Liver (tissue), 8 donors: ENCODE measurements at regions not wholly inside any gene's neighbourhood (a gene's known extent, or its start where the extent isn't known, plus 50 kb on each side); places are given as distances from the start of the nearest gene placed in this dataset.

Experiments
- DNase-seq: peaks from one replicate; pipeline ENCODE4 v3.0.0-alpha.2; 2017; ENCODE audit warnings: low spot score
- H3K27ac ChIP-seq, 2 donors: one replicate each; pipeline ENCODE4 v1.7.0; 2013; ENCODE audit warnings: inconsistent platforms in 2 of 2, low read length in 2 of 2, control low read depth in 1 of 2, low read depth in 1 of 2, mild to moderate bottlenecking in 1 of 2
- H3K27me3 ChIP-seq, 4 donors: one replicate each; pipeline versions ENCODE4 v1.6.1 to v1.7.0; 2013; ENCODE audit warnings: low read length in 3 of 4, inconsistent platforms in 1 of 4, mild to moderate bottlenecking in 1 of 4, moderate library complexity in 1 of 4; ENCODE audit not compliant: control insufficient read depth in 4 of 4, insufficient read depth in 4 of 4
- H3K36me3 ChIP-seq, 4 donors: one replicate each; pipeline versions ENCODE4 v1.6.1 to v1.7.0; 2013; ENCODE audit warnings: low read length in 3 of 4, mild to moderate bottlenecking in 3 of 4, low read depth in 1 of 4, moderate library complexity in 1 of 4; ENCODE audit not compliant: control insufficient read depth in 4 of 4, insufficient read depth in 3 of 4
- H3K4me1 ChIP-seq, 4 donors: one replicate each; pipeline versions ENCODE4 v1.6.1 to v1.7.0; 2013; ENCODE audit warnings: low read length in 3 of 4, mild to moderate bottlenecking in 3 of 4, moderate library complexity in 1 of 4; ENCODE audit not compliant: control insufficient read depth in 4 of 4, insufficient read depth in 4 of 4
- H3K4me3 ChIP-seq, 3 donors: one replicate each; pipeline versions ENCODE4 v1.6.1 to v1.7.0; 2013; ENCODE audit warnings: low read length in 3 of 3, control low read depth in 1 of 3, low read depth in 1 of 3, mild to moderate bottlenecking in 1 of 3
- H3K9ac ChIP-seq, 2 donors: one replicate each; pipeline ENCODE4 v1.7.0; 2013; ENCODE audit warnings: low read length in 2 of 2, mild to moderate bottlenecking in 2 of 2, moderate library complexity in 2 of 2, control low read depth in 1 of 2, low read depth in 1 of 2
- H3K9me3 ChIP-seq, 4 donors: one replicate each; pipeline versions ENCODE4 v1.6.1 to v1.7.0; 2013; ENCODE audit warnings: low read length in 3 of 4; ENCODE audit not compliant: control insufficient read depth in 4 of 4
- ATF3 ChIP-seq: IDR thresholded peaks from 2 replicates; pipeline ENCODE4 v1.6.1; 2016; ENCODE audit warnings: antibody characterized with exemption
- CTCF ChIP-seq: fragments of 150-350 bp; IDR thresholded peaks from 2 replicates; pipeline ENCODE4 v1.5.1; 2017; ENCODE audit warnings: improper control_type of control experiment, low read depth, low read length; ENCODE audit not compliant: missing input control
- EGR1 ChIP-seq, 2 donors: IDR thresholded peaks; 2 replicates each; pipeline ENCODE4 v1.6.1; 2016 to 2018; ENCODE audit warnings: antibody characterized with exemption in 2 of 2, low read depth in 2 of 2
- FOXA1 ChIP-seq: IDR thresholded peaks from 2 replicates; pipeline ENCODE4 v1.6.1; 2016; ENCODE audit warnings: antibody characterized with exemption
- FOXA2 ChIP-seq: IDR thresholded peaks from 2 replicates; pipeline ENCODE4 v1.6.1; 2016; ENCODE audit warnings: antibody characterized with exemption
- GABPA ChIP-seq, 2 donors: IDR thresholded peaks in 1 of 2; conservative IDR thresholded peaks in 1 of 2; 2 replicates each; pipeline ENCODE4 v1.6.1; 2016; ENCODE audit warnings: antibody characterized with exemption in 2 of 2, mild to moderate bottlenecking in 1 of 2, moderate library complexity in 1 of 2
- HNF4A ChIP-seq, 2 donors: conservative IDR thresholded peaks; 2 replicates each; pipeline ENCODE4 v1.6.1; 2016; ENCODE audit warnings: antibody characterized with exemption in 2 of 2, mild to moderate bottlenecking in 2 of 2
- HNF4G ChIP-seq: IDR thresholded peaks from 2 replicates; pipeline ENCODE4 v1.6.1; 2016; ENCODE audit warnings: antibody characterized with exemption
- JUND ChIP-seq, 2 donors: IDR thresholded peaks; 2 replicates each; pipeline ENCODE4 v1.6.1; 2016; ENCODE audit warnings: antibody characterized with exemption in 2 of 2
- MAX ChIP-seq: IDR thresholded peaks from 2 replicates; pipeline ENCODE4 v1.6.1; 2016; ENCODE audit warnings: antibody characterized with exemption
- NR2F2 ChIP-seq: IDR thresholded peaks from 2 replicates; pipeline ENCODE4 v1.6.1; 2016; ENCODE audit warnings: antibody characterized with exemption
- RAD21 ChIP-seq, 2 donors: IDR thresholded peaks; 2 replicates each; pipeline ENCODE4 v1.6.1; 2016; ENCODE audit warnings: antibody characterized with exemption in 2 of 2, mild to moderate bottlenecking in 2 of 2
- REST ChIP-seq: IDR thresholded peaks from 2 replicates; pipeline ENCODE4 v1.6.1; 2016; ENCODE audit warnings: antibody characterized with exemption, mild to moderate bottlenecking
- RXRA ChIP-seq, 2 donors: IDR thresholded peaks; 2 replicates each; pipeline ENCODE4 v1.6.1; 2017 to 2018; ENCODE audit warnings: antibody characterized with exemption in 2 of 2, mild to moderate bottlenecking in 1 of 2
- SP1 ChIP-seq: IDR thresholded peaks from 2 replicates; pipeline ENCODE4 v1.6.1; 2018; ENCODE audit warnings: antibody characterized with exemption, mild to moderate bottlenecking
- TAF1 ChIP-seq: conservative IDR thresholded peaks from 2 replicates; pipeline ENCODE4 v1.6.1; 2016; ENCODE audit warnings: antibody characterized with exemption, mild to moderate bottlenecking
- YY1 ChIP-seq: IDR thresholded peaks from 2 replicates; pipeline ENCODE4 v1.6.1; 2016; ENCODE audit warnings: antibody characterized with exemption, mild to moderate bottlenecking
- ZBTB33 ChIP-seq: IDR thresholded peaks from 2 replicates; pipeline ENCODE4 v1.6.1; 2016; ENCODE audit warnings: antibody characterized with exemption
- WGBS: extraction: QIAGEN DNeasy Blood & Tissue Kit; methylation state at CpG from one replicate; pipeline ENCODE4 v1.1.7; 2013; 5-methylcytosine and 5-hydroxymethylcytosine counted together
- donor health status: healthy.
- donor health status: healthy.
- donor health status: healthy.
- donor health status: healthy.
- donor health status: healthy.

- no peak overlapping the region for H3K27ac ChIP-seq
- 65% methylated on average over 7 of the region's 7 CpGs for WGBS
- H3K36me3 ChIP-seq, result no peaks in the 10 kb centered on the region
- no peaks in the 10 kb centered on the region for H3K4me1 ChIP-seq
- H3K27me3 ChIP-seq, result no peaks in the 10 kb centered on the region
- no peak overlapping the region for H3K4me3 ChIP-seq
- DNase-seq, result no peak
- TF ChIP-seq NR2F2 (no peak), TAF1 (no peak), GABPA (IDR thresholded peaks at IDR 0.05 in 1 of 2, conservative IDR thresholded peaks at IDR 0.05 in 1 of 2) (no peak), FOXA1 (no peak), RXRA (IDR thresholded peaks at IDR 0.05) (no peak), REST (no peak), HNF4G (no peak), ATF3 (no peak)
- H3K9ac ChIP-seq, result no peak overlapping the region
- no peaks in the 10 kb centered on the region for H3K9me3 ChIP-seq
Observed at GRCh38 chr16:65349626-65350025, 227.8 kb upstream of the CDH11 start.

- DNase-seq, result no peak
- no peaks in the 10 kb centered on the region for H3K9me3 ChIP-seq
- 91% methylated on average over 2 of the region's 2 CpGs for WGBS
- H3K9ac ChIP-seq, result no peak overlapping the region
- H3K36me3 ChIP-seq, result no peaks in the 10 kb centered on the region
- no peaks in the 10 kb centered on the region for H3K4me1 ChIP-seq
- H3K27ac ChIP-seq, result no peak overlapping the region
- H3K4me3 ChIP-seq, result no peak overlapping the region
- TF ChIP-seq FOXA1 (no peak), RAD21 (IDR thresholded peaks at IDR 0.05) (no peak), NR2F2 (no peak), ATF3 (no peak), ZBTB33 (no peak), HNF4A (conservative IDR thresholded peaks at IDR 0.05) (no peak), FOXA2 (no peak), SP1 (no peak), REST (no peak), YY1 (no peak), RXRA (IDR thresholded peaks at IDR 0.05) (no peak), CTCF (no peak), TAF1 (no peak), HNF4G (no peak), GABPA (IDR thresholded peaks at IDR 0.05 in 1 of 2, conservative IDR thresholded peaks at IDR 0.05 in 1 of 2) (no peak), EGR1 (IDR thresholded peaks at IDR 0.05; ENCODE audit: low read depth in 2 of 2) (no peak), MAX (no peak), JUND (IDR thresholded peaks at IDR 0.05) (no peak)
- H3K27me3 ChIP-seq, result peaks cover 0 to 8% (median 0%) of the 10 kb centered on the region in 4 donors
Observed at GRCh38 chr16:65343556-65343955, 221.7 kb upstream of the CDH11 start.
